HL-60 (cell line): ENCODE measurements at regions not wholly inside any gene's neighbourhood (a gene's known extent, or its start where the extent isn't known, plus 50 kb on each side); places are given as distances from the start of the nearest gene placed in this dataset.

ENCODE experiments used
- DNase-seq, 2 experiments: peaks; one replicate each; pipeline ENCODE4 v3.0.0-alpha.2; 2010 to 2020; ENCODE audit warnings: low read depth in 1 of 2, low spot score in 1 of 2
- H3K27ac ChIP-seq: fragments of 250-450 bp; sonication (Bioruptor Pico); replicated peaks from 2 replicates; pipeline ENCODE4 v1.5.1; 2020; ENCODE audit warnings: mild to moderate bottlenecking, moderate library complexity
- H3K27me3 ChIP-seq: fragments of 250-450 bp; sonication (Bioruptor Pico); 2 replicates; pipeline ENCODE4 v1.5.1; 2021; ENCODE audit warnings: mild to moderate bottlenecking, moderate library complexity; ENCODE audit not compliant: insufficient read depth, poor library complexity, severe bottlenecking
- H3K4me3 ChIP-seq: replicated peaks from 2 replicates; pipeline ENCODE4 v1.5.1; 2011; ENCODE audit warnings: mild to moderate bottlenecking, control low read depth, low read length; ENCODE audit not compliant: insufficient read depth
- CTCF ChIP-seq: IDR thresholded peaks from one replicate; pipeline ENCODE4 v1.5.1; 2011; ENCODE audit warnings: low read length, control low read depth, inconsistent platforms; ENCODE audit not compliant: insufficient read depth
- GABPA ChIP-seq: IDR thresholded peaks from 2 replicates; pipeline ENCODE4 v1.6.1; 2012; ENCODE audit warnings: low read depth
- POLR2AphosphoS5 ChIP-seq: IDR thresholded peaks from 2 replicates; pipeline ENCODE4 v1.6.1; 2012; ENCODE audit warnings: low read depth
- REST ChIP-seq: IDR thresholded peaks from 2 replicates; pipeline ENCODE4 v1.6.1; 2012; ENCODE audit warnings: low read depth; ENCODE audit not compliant: insufficient replicate concordance
- SPI1 ChIP-seq: IDR thresholded peaks from 2 replicates; pipeline ENCODE4 v1.6.1; 2012; ENCODE audit warnings: low read depth, mild to moderate bottlenecking, borderline replicate concordance

- Histone ChIP-seq H3K27me3 (no peaks in the 10 kb centered on the region), H3K27ac (no peak overlapping the region), H3K4me3 (no peak overlapping the region)
- DNase-seq, result no peak
- TF ChIP-seq CTCF (no peak), SPI1 (no peak), GABPA (no peak), REST (no peak), POLR2AphosphoS5 (no peak)
Observed at GRCh38 chr3:72385167-72385566, 463.1 kb downstream of the SHQ1 start.

- Histone ChIP-seq H3K4me3 (no peak overlapping the region), H3K27ac (no peak overlapping the region), H3K27me3 (no peaks in the 10 kb centered on the region)
- TF ChIP-seq SPI1, result no peak
- TF ChIP-seq REST, result no peak
- TF ChIP-seq GABPA, result no peak
- no peak for TF ChIP-seq CTCF
- TF ChIP-seq POLR2AphosphoS5, result no peak
- DNase-seq, result no peak
Observed at GRCh38 chr3:72384602-72385001, 463.6 kb downstream of the SHQ1 start.

GRCh38 chr3:72383883-72384282 lies 464.4 kb downstream of the SHQ1 start:
- no peak overlapping the region for H3K27ac ChIP-seq
- DNase-seq, result no peak
- H3K4me3 ChIP-seq, result no peak overlapping the region
- TF ChIP-seq GABPA (no peak), SPI1 (no peak), REST (no peak), CTCF (no peak), POLR2AphosphoS5 (no peak)
- no peaks in the 10 kb centered on the region for H3K27me3 ChIP-seq
